ENCODE measurements at regions not wholly inside any gene's neighbourhood (a gene's known extent, or its start where the extent isn't known, plus 50 kb on each side); places are given as distances from the start of the nearest gene placed in this dataset.

DNA sequence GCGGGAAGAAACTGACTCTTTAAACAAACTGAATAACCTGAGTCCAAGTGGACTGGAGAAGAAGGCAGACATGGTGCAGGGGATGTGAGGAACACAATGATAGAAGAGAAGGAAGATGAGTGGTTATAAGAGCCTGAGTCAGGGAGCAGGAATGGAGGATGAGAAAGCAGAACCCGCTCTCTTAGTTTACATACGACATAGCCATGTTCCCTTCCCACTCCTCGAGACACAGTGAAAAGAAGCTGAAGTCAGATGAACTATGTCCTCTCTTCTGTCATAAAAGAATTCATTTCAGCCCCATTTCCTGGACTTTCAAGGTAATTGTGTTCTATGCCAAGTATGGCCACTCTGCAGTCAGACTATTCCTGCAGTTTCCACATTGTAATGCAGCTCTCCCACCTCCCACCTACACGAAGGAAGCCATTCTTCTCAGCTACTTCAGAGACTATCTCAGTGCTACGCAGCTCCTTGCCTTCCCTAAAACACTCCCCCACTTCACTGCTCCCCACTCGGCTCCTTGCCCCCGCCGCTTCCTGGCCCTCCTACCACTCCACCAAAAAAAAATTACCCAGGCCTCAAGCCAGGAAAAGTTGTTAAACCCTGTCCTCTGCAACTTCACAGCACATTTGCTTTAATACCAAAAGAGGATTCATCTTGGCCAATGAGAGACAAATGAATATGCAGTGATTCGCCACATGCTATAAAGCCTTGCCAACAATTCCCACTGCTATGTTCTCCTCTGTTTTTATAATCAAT lies 323.4 kb upstream of the EPHA4 start:
- no peaks in the 10 kb centered on the region for H3K36me3 ChIP-seq (replicated peaks in 1 of 2; ENCODE audit: control insufficient read depth in 1 of 2, insufficient read depth in 2 of 2, low read length in 2 of 2)
- no peak overlapping the region for H3K9ac ChIP-seq (ENCODE audit: insufficient read depth, low read depth, low read length)
- no peaks in the 10 kb centered on the region for H3K79me2 ChIP-seq (ENCODE audit: insufficient read depth, low read length)
- CTCF ChIA-PET (ENCODE audit: low intra/inter-chr PET ratio, low total read pairs) = no interaction called here
- H3K4me3 ChIP-seq (replicated peaks in 1 of 3; ENCODE audit: insufficient read depth in 1 of 3, low read depth in 2 of 3, low read length in 3 of 3) = no peak overlapping the region
- intact Hi-C loops (cut with micrococcal nuclease; ENCODE audit: unreplicated experiment) = no loop called here
- DNase-seq (ENCODE audit: low spot score) = no peak
- FAIRE-seq = no peak
- POLR2A ChIA-PET = no interaction called here
- no peak for ATAC-seq
- no peak for TF ChIP-seq ZFP36L2 (CRISPR knock-in tag; IDR thresholded peaks at IDR 0.05)
- TF ChIP-seq ZBTB1 (CRISPR knock-in tag; IDR thresholded peaks at IDR 0.05; ENCODE audit: borderline replicate concordance) = no peak
- no peak for TF ChIP-seq SCMH1 (CRISPR knock-in tag; IDR thresholded peaks at IDR 0.05; ENCODE audit: borderline replicate concordance)
- TF ChIP-seq, protein P1, sequence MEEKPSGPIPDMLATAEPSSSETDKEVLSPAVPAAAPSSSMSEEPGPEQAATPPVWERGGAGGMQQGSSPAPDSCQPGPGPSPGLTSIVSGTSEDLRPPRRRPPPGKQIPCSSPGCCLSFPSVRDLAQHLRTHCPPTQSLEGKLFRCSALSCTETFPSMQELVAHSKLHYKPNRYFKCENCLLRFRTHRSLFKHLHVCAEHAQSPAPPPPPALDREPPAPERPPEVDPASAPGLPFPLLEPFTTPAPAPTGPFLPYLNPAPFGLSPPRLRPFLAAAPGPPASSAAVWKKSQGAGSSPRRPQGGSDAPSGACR (CRISPR knock-in tag; IDR thresholded peaks at IDR 0.05) = no peak
- TF ChIP-seq SP5 (CRISPR knock-in tag; IDR thresholded peaks at IDR 0.05; ENCODE audit: borderline replicate concordance, low read depth) = no peak
- no peak for TF ChIP-seq ZNF20 (CRISPR knock-in tag; IDR thresholded peaks at IDR 0.05)
- TF ChIP-seq, protein P2, sequence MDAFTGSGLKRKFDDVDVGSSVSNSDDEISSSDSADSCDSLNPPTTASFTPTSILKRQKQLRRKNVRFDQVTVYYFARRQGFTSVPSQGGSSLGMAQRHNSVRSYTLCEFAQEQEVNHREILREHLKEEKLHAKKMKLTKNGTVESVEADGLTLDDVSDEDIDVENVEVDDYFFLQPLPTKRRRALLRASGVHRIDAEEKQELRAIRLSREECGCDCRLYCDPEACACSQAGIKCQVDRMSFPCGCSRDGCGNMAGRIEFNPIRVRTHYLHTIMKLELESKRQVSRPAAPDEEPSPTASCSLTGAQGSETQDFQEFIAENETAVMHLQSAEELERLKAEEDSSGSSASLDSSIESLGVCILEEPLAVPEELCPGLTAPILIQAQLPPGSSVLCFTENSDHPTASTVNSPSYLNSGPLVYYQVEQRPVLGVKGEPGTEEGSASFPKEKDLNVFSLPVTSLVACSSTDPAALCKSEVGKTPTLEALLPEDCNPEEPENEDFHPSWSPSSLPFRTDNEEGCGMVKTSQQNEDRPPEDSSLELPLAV (CRISPR knock-in tag; conservative IDR thresholded peaks at IDR 0.05; ENCODE audit: low read depth) = no peak
- TF ChIP-seq ZNF75D (CRISPR knock-in tag; IDR thresholded peaks at IDR 0.05; ENCODE audit: borderline replicate concordance) = no peak
- TF ChIP-seq SMARCC2 (IDR thresholded peaks at IDR 0.05) = no peak
- TF ChIP-seq TBX2 (CRISPR knock-in tag; IDR thresholded peaks at IDR 0.05; ENCODE audit: borderline replicate concordance) = no peak
- TF ChIP-seq GPN1 (CRISPR knock-in tag; IDR thresholded peaks at IDR 0.05; ENCODE audit: borderline replicate concordance) = no peak
- TF ChIP-seq U2AF2 (IDR thresholded peaks at IDR 0.05; ENCODE audit: low read depth, low read length) = no peak
- in situ Hi-C loops (cut with HindIII; ENCODE audit: extremely low pct_ligation_motif_present, low pct_unique_long_range_greater_than_20kb) = no loop called here
- BruUV-seq (replicated peaks) = no TSS peak
- no peaks in the 10 kb centered on the region for H3K4me1 ChIP-seq (ENCODE audit: insufficient read depth, low read length)
- H3K9me3 ChIP-seq (ENCODE audit: low read length) = peaks cover 9% of the 10 kb centered on the region; the same call in 1 of the 2 replicates
- 5% methylated on average over 10 of the region's 10 CpGs for WGBS (ENCODE audit: low lambda C conversion rate)
- no peak overlapping the region for H3K27ac ChIP-seq (ENCODE audit: extremely low read length, insufficient read depth, low read length)
- H3K27me3 ChIP-seq (ENCODE audit: control insufficient read depth in 1 of 2, insufficient read depth in 2 of 2, low read length in 2 of 2) = no peaks in the 10 kb centered on the region
- H2AFZ ChIP-seq (ENCODE audit: low read length) = no peak overlapping the region
- no peak overlapping the region for H3K4me2 ChIP-seq (ENCODE audit: low read depth, low read length)
- H4K20me1 ChIP-seq (ENCODE audit: insufficient read depth, low read length) = no peaks in the 10 kb centered on the region

Data from HepG2 (cell line).